ENCODE measurements at regions not wholly inside any gene's neighbourhood (a gene's known extent, or its start where the extent isn't known, plus 50 kb on each side); places are given as distances from the start of the nearest gene placed in this dataset.

GRCh38 chrX:150212672-150213480 lies 150.2 kb upstream of the MAMLD1 start:
- TF ChIP-seq, protein P1, sequence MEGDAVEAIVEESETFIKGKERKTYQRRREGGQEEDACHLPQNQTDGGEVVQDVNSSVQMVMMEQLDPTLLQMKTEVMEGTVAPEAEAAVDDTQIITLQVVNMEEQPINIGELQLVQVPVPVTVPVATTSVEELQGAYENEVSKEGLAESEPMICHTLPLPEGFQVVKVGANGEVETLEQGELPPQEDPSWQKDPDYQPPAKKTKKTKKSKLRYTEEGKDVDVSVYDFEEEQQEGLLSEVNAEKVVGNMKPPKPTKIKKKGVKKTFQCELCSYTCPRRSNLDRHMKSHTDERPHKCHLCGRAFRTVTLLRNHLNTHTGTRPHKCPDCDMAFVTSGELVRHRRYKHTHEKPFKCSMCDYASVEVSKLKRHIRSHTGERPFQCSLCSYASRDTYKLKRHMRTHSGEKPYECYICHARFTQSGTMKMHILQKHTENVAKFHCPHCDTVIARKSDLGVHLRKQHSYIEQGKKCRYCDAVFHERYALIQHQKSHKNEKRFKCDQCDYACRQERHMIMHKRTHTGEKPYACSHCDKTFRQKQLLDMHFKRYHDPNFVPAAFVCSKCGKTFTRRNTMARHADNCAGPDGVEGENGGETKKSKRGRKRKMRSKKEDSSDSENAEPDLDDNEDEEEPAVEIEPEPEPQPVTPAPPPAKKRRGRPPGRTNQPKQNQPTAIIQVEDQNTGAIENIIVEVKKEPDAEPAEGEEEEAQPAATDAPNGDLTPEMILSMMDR (IDR thresholded peaks at IDR 0.05), result peak in 2 of 7 experiments; percentile 20 to 22
- TF ChIP-seq POLR2A (IDR thresholded peaks at IDR 0.05), result no peak
